ENCODE measurements at regions not wholly inside any gene's neighbourhood (a gene's known extent, or its start where the extent isn't known, plus 50 kb on each side); places are given as distances from the start of the nearest gene placed in this dataset.

- H3K36me3 ChIP-seq: no peaks in the 10 kb centered on the region
- H3K4me1 ChIP-seq: peaks cover 0 to 3% (median 0%) of the 10 kb centered on the region in 4 donors
- no peak overlapping the region for H3K4me3 ChIP-seq
- DNase-seq: no peak
- H3K27ac ChIP-seq: no peak overlapping the region
- H3K27me3 ChIP-seq: no peaks in the 10 kb centered on the region
- TF ChIP-seq CTCF (IDR thresholded peaks at IDR 0.05): no peak
- no peak for TF ChIP-seq POLR2A (IDR thresholded peaks at IDR 0.05)
- no peaks in the 10 kb centered on the region for H3K9me3 ChIP-seq
Observed at GRCh38 chr3:187833375-187833774, 88.1 kb upstream of the BCL6 start.

- Histone ChIP-seq H3K27ac (no peak overlapping the region), H3K27me3 (no peaks in the 10 kb centered on the region), H3K36me3 (no peaks in the 10 kb centered on the region), H3K4me1 (no peaks in the 10 kb centered on the region), H3K9me3 (no peaks in the 10 kb centered on the region), H3K4me3 (no peak overlapping the region)
- TF ChIP-seq POLR2A (IDR thresholded peaks at IDR 0.05) (no peak), CTCF (IDR thresholded peaks at IDR 0.05) (no peak)
- no peak for DNase-seq
Observed at GRCh38 chr3:187833799-187834578, 88.7 kb upstream of the BCL6 start.

GRCh38 chr3:187836823-187837770 lies 91.8 kb upstream of the BCL6 start:
- no peak overlapping the region for H3K4me3 ChIP-seq
- DNase-seq: no peak
- TF ChIP-seq POLR2A (IDR thresholded peaks at IDR 0.05) (no peak), CTCF (IDR thresholded peaks at IDR 0.05) (no peak)
- H3K36me3 ChIP-seq: no peaks in the 10 kb centered on the region
- H3K4me1 ChIP-seq: no peaks in the 10 kb centered on the region
- H3K27ac ChIP-seq: no peak overlapping the region
- H3K9me3 ChIP-seq: no peaks in the 10 kb centered on the region
- no peaks in the 10 kb centered on the region for H3K27me3 ChIP-seq

- TF ChIP-seq POLR2A (IDR thresholded peaks at IDR 0.05) (no peak), CTCF (IDR thresholded peaks at IDR 0.05) (no peak)
- no peaks in the 10 kb centered on the region for H3K9me3 ChIP-seq
Observed at GRCh38 chr3:187838016-187838540, 92.8 kb upstream of the BCL6 start.

GRCh38 chr3:187839422-187839821 lies 94.2 kb upstream of the BCL6 start:
- TF ChIP-seq POLR2A (IDR thresholded peaks at IDR 0.05) (no peak), CTCF (IDR thresholded peaks at IDR 0.05) (no peak)
- Histone ChIP-seq H3K27ac (no peak overlapping the region), H3K4me1 (no peaks in the 10 kb centered on the region), H3K4me3 (no peak overlapping the region), H3K9me3 (no peaks in the 10 kb centered on the region), H3K27me3 (no peaks in the 10 kb centered on the region), H3K36me3 (no peaks in the 10 kb centered on the region)
- no peak for DNase-seq

More at GRCh38 chr3:187838016-187838540, 92.8 kb upstream of the BCL6 start:
- no peak for DNase-seq
- no peak overlapping the region for H3K27ac ChIP-seq
- no peaks in the 10 kb centered on the region for H3K27me3 ChIP-seq
- no peaks in the 10 kb centered on the region for H3K4me1 ChIP-seq
- no peaks in the 10 kb centered on the region for H3K36me3 ChIP-seq
- no peak overlapping the region for H3K4me3 ChIP-seq

Measured in Peyer's patch (tissue), 4 donors.